ENCODE measurements at regions not wholly inside any gene's neighbourhood (a gene's known extent, or its start where the extent isn't known, plus 50 kb on each side); places are given as distances from the start of the nearest gene placed in this dataset.

GRCh38 chr4:119743644-119744043 lies 115.0 kb upstream of the PDE5A start:
- DNase-seq: no peak

- no peak for DNase-seq
These were observed 111.2 kb upstream of the PDE5A start for GRCh38 chr4:119739796-119740195.

GRCh38 chr4:119738901-119739300 lies 110.3 kb upstream of the PDE5A start:
- DNase-seq: no peak

GRCh38 chr4:119736559-119736958 lies 108.0 kb upstream of the PDE5A start:
- peak; percentile 23 for DNase-seq

GRCh38 chr4:119735165-119735651 lies 106.6 kb upstream of the PDE5A start:
- DNase-seq: peak; percentile 96

GRCh38 chr4:119733431-119733830 lies 104.8 kb upstream of the PDE5A start:
- DNase-seq: peak; percentile 50

- no peak for DNase-seq
These were observed 103.2 kb upstream of the PDE5A start for GRCh38 chr4:119731778-119732177.

GRCh38 chr4:119731146-119731742 lies 102.6 kb upstream of the PDE5A start:
- peak; percentile 56 for DNase-seq

GRCh38 chr4:119730671-119730950 lies 102.0 kb upstream of the PDE5A start:
- no peak for DNase-seq

GRCh38 chr4:119729835-119730670 lies 101.4 kb upstream of the PDE5A start:
- peak; percentile 91 for DNase-seq

GRCh38 chr4:119728692-119729593 lies 100.3 kb upstream of the PDE5A start:
- peak; percentile 52 for DNase-seq

- DNase-seq: no peak
These were observed 99.6 kb upstream of the PDE5A start for GRCh38 chr4:119728185-119728584.

GRCh38 chr4:119726505-119726904 lies 97.9 kb upstream of the PDE5A start:
- peak; percentile 66 for DNase-seq

GRCh38 chr4:119725688-119726330 lies 97.2 kb upstream of the PDE5A start:
- no peak for DNase-seq

GRCh38 chr4:119725011-119725410 lies 96.4 kb upstream of the PDE5A start:
- no peak for DNase-seq

- no peak for DNase-seq
These were observed 94.1 kb upstream of the PDE5A start for GRCh38 chr4:119722670-119723069.

- no peak for DNase-seq
These were observed 93.3 kb upstream of the PDE5A start for GRCh38 chr4:119721878-119722277.

GRCh38 chr4:119715490-119716445 lies 87.2 kb upstream of the PDE5A start:
- no peak for DNase-seq

- DNase-seq: no peak
These were observed 80.8 kb upstream of the PDE5A start for GRCh38 chr4:119709418-119709817.

GRCh38 chr4:119707336-119707735 lies 78.7 kb upstream of the PDE5A start:
- DNase-seq: no peak

GRCh38 chr4:119706804-119707203 lies 78.2 kb upstream of the PDE5A start:
- no peak for DNase-seq

- no peak for DNase-seq
These were observed 69.3 kb upstream of the PDE5A start for GRCh38 chr4:119697887-119698393.

Measured in fibroblast of skin of right biceps (primary cell).